H1 (cell line): ENCODE measurements at regions not wholly inside any gene's neighbourhood (a gene's known extent, or its start where the extent isn't known, plus 50 kb on each side); places are given as distances from the start of the nearest gene placed in this dataset.

ENCODE experiments used
- ASH2L ChIP-seq: fragments of 200-600, 300-600 bp; sonication (generic); IDR thresholded peaks from one replicate; pipeline ENCODE4 v1.7.1; 2017; ENCODE audit warnings: low read length
- ATF3 ChIP-seq: IDR thresholded peaks from 2 replicates; pipeline ENCODE4 v1.6.1; 2011; ENCODE audit warnings: low read depth, mild to moderate bottlenecking, low read length; ENCODE audit not compliant: insufficient read depth
- EP300 ChIP-seq, 2 experiments: IDR thresholded peaks; 1 replicate in 1 of 2; 2 replicates in 1 of 2; pipeline ENCODE4 v1.6.1; 2011 to 2012; ENCODE audit warnings: low read depth in 2 of 2, low read length in 2 of 2, mild to moderate bottlenecking in 2 of 2, borderline replicate concordance in 1 of 2, inconsistent platforms in 1 of 2, moderate library complexity in 1 of 2
- RBBP5 ChIP-seq: IDR thresholded peaks from 2 replicates; pipeline ENCODE4 v1.7.1; 2012; ENCODE audit warnings: low read depth, mild to moderate bottlenecking, inconsistent platforms, low read length, moderate library complexity, borderline replicate concordance
- RXRA ChIP-seq: IDR thresholded peaks from 2 replicates; pipeline ENCODE4 v1.6.1; 2011; ENCODE audit warnings: low read depth, mild to moderate bottlenecking, low read length, moderate library complexity; ENCODE audit not compliant: insufficient read depth
- SIN3A ChIP-seq, 2 experiments: IDR thresholded peaks in 1 of 2; conservative IDR thresholded peaks in 1 of 2; 2 replicates each; pipeline ENCODE4 v1.6.1; 2011 to 2012; ENCODE audit warnings: low read length in 2 of 2, improper control_type of control experiment in 1 of 2, low read depth in 1 of 2, mild to moderate bottlenecking in 1 of 2
- SP1 ChIP-seq: IDR thresholded peaks from 2 replicates; pipeline ENCODE4 v1.6.1; 2011; ENCODE audit warnings: low read depth, low read length
- TBP ChIP-seq: IDR thresholded peaks from 2 replicates; pipeline ENCODE4 v1.6.1; 2011; ENCODE audit warnings: low read depth, low read length, improper control_type of control experiment

- no peak for TF ChIP-seq ATF3
- no peak for TF ChIP-seq SP1
- TF ChIP-seq ASH2L: no peak
- no peak for TF ChIP-seq RBBP5
- no peak for TF ChIP-seq EP300 (IDR thresholded peaks at IDR 0.05; ENCODE audit: borderline replicate concordance in 1 of 2, low read depth in 2 of 2, low read length in 2 of 2)
- TF ChIP-seq SIN3A (conservative IDR thresholded peaks at IDR 0.05 in 1 of 2, IDR thresholded peaks at IDR 0.05 in 1 of 2; ENCODE audit: low read depth in 1 of 2, low read length in 2 of 2): no peak
- no peak for TF ChIP-seq TBP
- no peak for TF ChIP-seq RXRA
These were observed 1623.5 kb downstream of the PCDH9 start (continued) for GRCh38 chr13:65606622-65607021.
